Activated naive CD8-positive, alpha-beta T cell treated with anti-CD3 and anti-CD28 coated beads, Interleukin-2, amount 10 ng/mL, durations not matched to agents 7 days and 5 days (primary cell): ENCODE measurements at regions not wholly inside any gene's neighbourhood (a gene's known extent, or its start where the extent isn't known, plus 50 kb on each side); places are given as distances from the start of the nearest gene placed in this dataset.
"Not testable (repeated sequence)": the region's sequence is repeated elsewhere in the genome, so short reads cannot be mapped to it uniquely, and the experiment has no call there.

Experiments used
- ATAC-seq: fragments of 150-1000 bp; cut with Tn5 transposase; one replicate; pipeline ENCODE4 v1.10.0; 2021; ENCODE audit warnings: low read depth, moderate library complexity
- POLR2A ChIA-PET: fragments of 350-600 bp; sonication (Branson Sonifier 250); formaldehyde crosslinking; loops from one replicate; lab custom pipeline; 2021; ENCODE audit warnings: antibody characterized with exemption; lab: Charles Lee
- DNase-seq: peaks from one replicate; pipeline ENCODE4 v3.0.0; 2021
- H3K27ac Mint-ChIP-seq: one replicate; pipeline ENCODE4 v1.8.0; 2022; ENCODE audit warnings: mild to moderate bottlenecking, mixed read lengths
- H3K27me3 Mint-ChIP-seq: one replicate; pipeline ENCODE4 v1.8.0; 2022; ENCODE audit warnings: mild to moderate bottlenecking, moderate library complexity, mixed read lengths
- H3K36me3 Mint-ChIP-seq: one replicate; pipeline ENCODE4 v1.8.0; 2021; ENCODE audit warnings: mild to moderate bottlenecking, mixed read lengths
- H3K4me1 Mint-ChIP-seq: one replicate; pipeline ENCODE4 v1.8.0; 2021; ENCODE audit warnings: mixed read lengths
- H3K4me3 Mint-ChIP-seq: one replicate; pipeline ENCODE4 v1.8.0; 2022; ENCODE audit warnings: mild to moderate bottlenecking, moderate library complexity, mixed read lengths
- H3K9me3 Mint-ChIP-seq: one replicate; pipeline ENCODE4 v1.8.0; 2021; ENCODE audit warnings: mixed read lengths

DNA sequence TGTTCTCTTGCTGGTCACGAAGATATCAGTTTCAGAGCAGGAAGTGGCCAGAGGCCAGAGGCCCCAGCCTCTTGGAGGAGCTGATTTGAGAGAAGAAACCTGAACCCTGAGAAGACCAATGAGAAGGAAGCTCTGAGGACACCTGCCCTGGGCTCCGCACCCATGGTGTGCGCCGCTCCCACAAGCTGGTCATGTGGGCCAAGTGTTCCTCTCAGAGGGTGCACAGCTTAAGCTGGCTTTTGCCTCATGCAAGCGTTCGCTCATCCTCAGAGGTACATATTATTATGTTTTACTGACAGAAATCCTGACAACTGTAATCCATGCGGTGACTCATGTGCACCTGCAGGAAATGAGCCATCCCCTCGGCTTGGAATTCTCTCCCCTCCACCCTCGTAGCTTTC is 316.1 kb upstream of the MYT1L start:
- Mint-ChIP-seq H3K9me3 (peaks cover 8% of the 10 kb centered on the region), H3K4me1 (peaks cover 32% of the 10 kb centered on the region), H3K27me3 (no peaks in the 10 kb centered on the region), H3K27ac (peak overlapping the region; percentile 79), H3K4me3 (peak overlapping the region; percentile 72), H3K36me3 (peaks cover 3% of the 10 kb centered on the region)
- DNase-seq (peak; percentile 44), ATAC-seq (peak; percentile 61)
- POLR2A ChIA-PET: interaction anchor here (1.9 kb wide), 1 partner anchor 33 kb away, joined by 16 read pairs; no protein-coding TSS in a partner anchor

DNA sequence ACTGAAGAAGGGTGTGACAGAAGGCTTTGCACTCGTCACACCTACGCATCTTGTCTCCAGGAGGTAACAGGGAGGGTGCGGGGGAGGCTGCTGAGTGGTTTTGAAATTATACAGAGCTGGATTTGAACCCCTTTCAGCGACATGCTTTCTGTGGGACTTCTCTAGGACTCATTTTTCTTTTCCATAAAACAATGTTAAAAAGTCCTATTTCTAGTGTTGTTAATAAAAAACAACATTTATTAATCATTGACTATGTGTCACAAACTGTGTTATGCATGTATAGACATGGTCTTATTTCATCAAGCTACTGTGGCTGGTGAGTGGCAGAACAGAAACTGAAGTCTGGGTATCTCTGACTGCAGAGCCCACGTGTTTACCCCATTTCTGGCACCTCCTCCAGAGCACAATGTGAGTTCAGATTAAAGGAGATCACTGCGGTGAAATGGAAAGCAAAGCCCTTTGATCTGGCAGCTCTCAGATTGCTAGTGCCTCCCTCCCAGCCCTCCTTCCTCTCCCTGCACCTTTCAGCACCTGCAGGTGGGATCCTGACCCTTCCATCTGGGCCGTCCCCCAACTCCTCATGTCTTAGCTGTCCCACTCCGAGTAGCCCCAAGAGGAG is 315.5 kb upstream of the MYT1L start:
- ATAC-seq: peak; percentile 94
- peak overlapping the region; percentile 72 for H3K4me3 Mint-ChIP-seq
- peaks cover 8% of the 10 kb centered on the region for H3K9me3 Mint-ChIP-seq
- peaks cover 32% of the 10 kb centered on the region for H3K4me1 Mint-ChIP-seq
- POLR2A ChIA-PET: interaction anchor here (0.7 to 1.9 kb wide), 2 partner anchors 25 to 33 kb away, joined by 4 to 16 read pairs; no protein-coding TSS in a partner anchor
- H3K36me3 Mint-ChIP-seq: peaks cover 3% of the 10 kb centered on the region
- no peaks in the 10 kb centered on the region for H3K27me3 Mint-ChIP-seq
- peak overlapping the region; percentile 79 for H3K27ac Mint-ChIP-seq
- DNase-seq: peak; percentile 47

DNA sequence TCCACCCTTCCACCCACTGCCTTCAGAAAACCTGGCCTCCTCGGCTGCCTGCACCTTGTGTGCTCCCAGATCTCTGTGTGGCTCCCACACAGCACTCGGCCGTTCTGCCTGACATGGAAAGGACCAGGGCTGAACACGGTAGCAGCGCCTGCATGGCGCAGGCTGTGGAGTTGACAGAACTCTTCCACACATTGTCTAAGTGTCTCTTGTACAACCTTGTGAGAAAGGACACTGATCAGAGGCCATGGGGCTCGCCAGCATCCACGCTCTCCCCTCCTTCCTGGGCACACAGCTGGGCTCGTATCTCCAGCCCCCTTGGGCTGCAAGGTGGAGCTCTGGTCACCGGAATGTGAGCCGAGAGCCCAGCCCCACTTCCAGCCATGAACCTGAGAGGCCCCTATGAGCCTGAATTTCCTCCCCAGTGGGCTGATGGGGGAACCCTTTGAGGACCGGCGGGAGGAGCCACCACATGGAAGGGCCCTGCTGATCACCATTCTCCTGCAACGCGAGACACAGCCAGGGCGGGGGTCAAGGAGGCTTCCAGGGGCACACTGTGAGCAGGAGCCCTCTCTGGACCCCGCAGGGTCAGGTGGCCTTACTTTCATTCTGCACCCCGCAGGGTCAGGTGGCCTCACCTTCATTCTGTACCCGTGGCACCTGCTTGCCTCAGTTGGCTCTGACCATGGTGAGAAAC is 314.2 kb upstream of the MYT1L start:
- POLR2A ChIA-PET: interaction anchor here (0.7 to 1.5 kb wide), 2 partner anchors 24 to 32 kb away, joined by 3 to 4 read pairs; no protein-coding TSS in a partner anchor
- ATAC-seq (no peak), DNase-seq (no peak)
- H3K27me3 Mint-ChIP-seq: no peaks in the 10 kb centered on the region
- no peak overlapping the region for H3K4me3 Mint-ChIP-seq
- H3K9me3 Mint-ChIP-seq: peaks cover 8% of the 10 kb centered on the region
- H3K27ac Mint-ChIP-seq: no peak overlapping the region
- H3K36me3 Mint-ChIP-seq: peaks cover 3% of the 10 kb centered on the region
- H3K4me1 Mint-ChIP-seq: peaks cover 30% of the 10 kb centered on the region

DNA sequence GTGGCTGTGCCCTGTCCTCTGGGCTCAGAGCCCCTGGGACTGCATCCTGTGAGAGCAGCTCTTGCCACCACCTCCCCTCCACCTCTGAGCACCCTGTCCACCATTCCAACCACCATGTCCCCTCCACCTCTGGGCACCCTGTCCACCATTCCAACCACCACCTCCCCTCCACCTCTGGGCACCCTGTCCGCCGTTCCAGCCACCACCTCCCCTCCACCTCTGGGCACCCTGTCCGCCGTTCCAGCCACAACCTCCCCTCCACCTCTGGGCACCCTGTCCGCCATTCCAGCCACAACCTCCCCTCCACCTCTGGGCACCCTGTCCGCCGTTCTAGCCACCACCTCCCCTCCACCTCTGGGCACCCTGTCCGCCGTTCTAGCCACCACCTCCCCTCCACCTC is 313.7 kb upstream of the MYT1L start:
- H3K4me1 Mint-ChIP-seq: peaks cover 30% of the 10 kb centered on the region
- not testable (repeated sequence) for H3K27ac Mint-ChIP-seq, ATAC-seq, H3K4me3 Mint-ChIP-seq, H3K9me3 Mint-ChIP-seq, H3K27me3 Mint-ChIP-seq, H3K36me3 Mint-ChIP-seq, DNase-seq
- POLR2A ChIA-PET: interaction anchor here (1.5 kb wide), 1 partner anchor 31 kb away, joined by 3 read pairs; no protein-coding TSS in a partner anchor

DNA sequence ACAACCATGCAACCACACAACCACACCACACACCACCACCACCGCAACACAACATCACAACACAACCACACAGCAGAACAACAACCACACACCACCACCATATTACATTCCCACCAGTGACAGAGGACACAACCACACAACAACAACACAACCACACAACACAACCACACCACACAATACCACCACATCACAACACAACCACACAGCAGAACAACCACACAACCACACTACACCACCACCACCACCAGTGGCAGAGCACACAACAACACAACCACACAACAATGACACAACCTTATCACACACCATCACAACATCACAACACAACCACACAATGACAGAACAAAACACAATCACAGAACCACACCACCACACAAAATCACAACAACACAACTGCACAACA is 313.0 kb upstream of the MYT1L start:
- peaks cover 3% of the 10 kb centered on the region for H3K36me3 Mint-ChIP-seq
- DNase-seq (no peak), ATAC-seq (no peak)
- POLR2A ChIA-PET: no interaction called here
- peak overlapping the region; percentile 59 for H3K27ac Mint-ChIP-seq
- no peaks in the 10 kb centered on the region for H3K27me3 Mint-ChIP-seq
- no peak overlapping the region for H3K4me3 Mint-ChIP-seq
- H3K9me3 Mint-ChIP-seq: peaks cover 8% of the 10 kb centered on the region
- H3K4me1 Mint-ChIP-seq: peaks cover 30% of the 10 kb centered on the region

DNA sequence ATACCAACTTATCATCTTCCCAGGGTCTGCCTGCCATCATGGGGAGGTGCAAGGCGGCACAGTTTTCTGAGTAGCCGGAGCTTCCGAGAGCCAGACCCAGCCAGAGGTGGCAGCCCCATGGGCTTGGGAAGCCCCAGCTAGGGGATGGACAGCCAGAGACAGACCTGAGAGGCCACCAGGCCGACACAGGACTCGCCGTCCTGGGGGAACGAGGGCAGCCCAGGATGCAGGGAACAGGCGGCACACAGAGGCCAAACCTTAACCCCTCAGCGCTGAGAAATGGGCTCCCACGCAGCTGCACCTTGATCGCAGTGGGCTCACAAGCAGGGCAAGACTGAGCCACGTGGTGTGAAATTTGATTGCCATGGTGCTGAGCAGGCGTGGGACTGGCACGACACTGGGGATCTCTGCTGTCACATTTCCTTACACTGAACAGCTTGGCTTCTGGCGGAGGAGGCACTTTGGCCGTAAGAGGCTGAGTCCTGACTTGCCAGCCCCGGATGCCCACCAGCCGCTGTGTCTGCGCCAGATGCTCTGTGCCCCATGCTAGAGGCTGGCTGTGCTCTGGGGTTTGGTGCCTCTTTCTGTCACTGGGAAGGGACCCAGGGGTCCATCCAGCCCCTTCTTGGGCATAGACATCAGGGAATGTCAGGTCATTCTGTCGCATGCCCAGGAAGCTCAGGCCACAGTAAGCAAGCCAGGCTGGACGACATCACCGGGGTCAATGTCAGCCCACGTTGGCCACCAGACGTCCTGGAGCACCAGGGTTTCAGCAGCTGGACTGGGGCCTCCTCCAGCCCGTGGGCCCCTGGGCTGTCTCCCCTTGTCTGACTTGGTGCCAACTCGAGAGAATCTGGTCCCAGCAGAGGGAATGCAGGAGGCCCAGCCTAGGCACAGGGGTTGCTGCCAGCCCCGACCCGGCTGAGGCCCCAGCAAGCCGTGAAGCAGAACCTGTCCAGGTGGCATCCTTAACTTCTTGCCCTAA is 312.1 kb upstream of the MYT1L start:
- H3K27me3 Mint-ChIP-seq: no peaks in the 10 kb centered on the region
- DNase-seq (no peak), ATAC-seq (no peak)
- no peak overlapping the region for H3K27ac Mint-ChIP-seq
- H3K4me3 Mint-ChIP-seq: no peak overlapping the region
- H3K36me3 Mint-ChIP-seq: peaks cover 3% of the 10 kb centered on the region
- peaks cover 8% of the 10 kb centered on the region for H3K9me3 Mint-ChIP-seq
- H3K4me1 Mint-ChIP-seq: peaks cover 30% of the 10 kb centered on the region
- POLR2A ChIA-PET: no interaction called here

DNA sequence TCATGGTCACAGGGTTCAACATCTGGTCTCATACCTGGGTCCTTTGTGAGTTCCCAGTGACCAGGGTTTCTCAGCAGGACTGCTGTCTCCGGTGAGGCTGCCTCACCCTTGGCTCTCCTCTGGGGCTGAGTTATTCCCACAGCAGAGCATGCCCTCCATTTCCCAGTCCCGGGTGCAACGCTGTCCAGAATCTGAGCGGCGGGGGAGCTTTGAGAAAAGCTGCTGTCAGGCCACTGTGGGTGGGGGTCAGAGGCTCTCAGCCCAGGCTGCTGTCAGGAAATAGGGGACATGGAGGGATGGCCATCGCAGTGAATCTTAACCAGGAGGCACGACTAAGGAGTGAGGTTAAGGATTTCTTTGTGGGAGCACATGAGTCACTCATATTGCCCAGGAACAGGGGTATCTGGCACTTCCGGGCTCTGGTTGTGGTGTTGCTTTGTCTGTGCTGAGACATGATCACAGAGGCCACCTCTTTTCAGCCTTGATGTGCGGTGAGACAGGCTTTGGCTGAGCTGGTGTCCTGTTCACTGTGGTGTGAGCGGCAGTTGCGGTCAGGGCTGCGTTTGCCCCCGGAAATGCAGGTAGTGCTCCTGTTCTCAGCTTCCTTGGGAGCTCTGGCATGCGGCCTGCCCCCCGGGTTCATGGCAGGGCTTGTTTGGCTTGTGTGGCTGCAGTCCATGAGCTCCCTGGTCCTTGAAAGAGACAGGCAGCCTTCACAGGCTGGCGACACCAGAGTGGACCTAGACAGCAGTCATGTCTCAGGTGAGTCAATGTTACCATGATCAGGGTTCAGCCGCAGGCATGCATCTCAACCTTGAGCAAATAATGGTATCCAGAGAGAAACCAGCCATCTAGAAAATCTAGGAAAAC is 310.7 kb upstream of the MYT1L start:
- H3K36me3 Mint-ChIP-seq: peaks cover 1% of the 10 kb centered on the region
- DNase-seq (no peak), ATAC-seq (no peak)
- H3K4me1 Mint-ChIP-seq: peaks cover 16% of the 10 kb centered on the region
- peaks cover 6% of the 10 kb centered on the region for H3K9me3 Mint-ChIP-seq
- H3K27ac Mint-ChIP-seq: no peak overlapping the region
- no peak overlapping the region for H3K4me3 Mint-ChIP-seq
- POLR2A ChIA-PET: no interaction called here
- H3K27me3 Mint-ChIP-seq: no peaks in the 10 kb centered on the region

DNA sequence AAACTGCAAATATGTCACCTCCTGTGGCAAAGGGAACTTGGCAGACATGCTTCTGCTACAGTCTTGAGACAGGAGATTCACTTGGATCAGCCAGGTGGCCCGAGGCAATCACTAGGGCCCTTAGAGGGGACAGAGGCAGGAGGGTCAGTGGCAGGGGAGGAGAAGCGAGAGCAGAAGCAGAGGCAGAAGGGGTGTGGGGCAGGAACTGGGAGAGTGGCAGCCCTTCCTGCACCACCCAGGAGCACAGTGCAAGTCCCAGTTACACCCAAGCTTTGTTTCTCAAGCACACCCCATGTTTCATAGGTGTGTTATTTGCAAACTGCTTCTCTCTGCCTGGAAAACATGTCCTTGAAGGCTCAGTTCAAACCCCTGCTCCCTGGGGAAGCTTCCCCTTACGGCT is 309.7 kb upstream of the MYT1L start:
- Mint-ChIP-seq H3K27me3 (no peaks in the 10 kb centered on the region), H3K27ac (no peak overlapping the region), H3K36me3 (peaks cover 1% of the 10 kb centered on the region), H3K4me3 (no peak overlapping the region), H3K9me3 (peaks cover 6% of the 10 kb centered on the region), H3K4me1 (peaks cover 7% of the 10 kb centered on the region)
- POLR2A ChIA-PET: no interaction called here
- ATAC-seq (no peak), DNase-seq (no peak)

DNA sequence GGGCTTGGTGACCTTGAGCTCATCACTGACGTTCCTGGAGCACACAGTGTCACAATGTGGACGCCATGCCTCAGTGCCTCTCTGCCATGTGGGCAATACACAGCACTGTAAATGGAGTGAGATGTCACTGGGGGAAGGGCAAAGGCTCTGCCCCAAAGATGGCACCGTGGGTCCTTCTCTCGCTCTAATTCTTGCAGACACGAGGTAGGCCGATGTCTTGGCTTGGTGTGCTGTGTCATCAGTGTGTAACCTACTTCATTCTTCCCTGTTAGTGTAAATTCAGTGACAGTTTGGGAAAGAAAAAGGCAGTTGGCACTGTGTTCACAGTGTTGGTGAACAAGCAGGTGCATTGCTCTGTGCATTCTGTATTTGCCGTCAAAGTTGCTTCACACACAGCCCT is 309.3 kb upstream of the MYT1L start:
- H3K27me3 Mint-ChIP-seq: no peaks in the 10 kb centered on the region
- DNase-seq (no peak), ATAC-seq (no peak)
- peaks cover 1% of the 10 kb centered on the region for H3K36me3 Mint-ChIP-seq
- no peak overlapping the region for H3K4me3 Mint-ChIP-seq
- no peak overlapping the region for H3K27ac Mint-ChIP-seq
- H3K4me1 Mint-ChIP-seq: peaks cover 7% of the 10 kb centered on the region
- POLR2A ChIA-PET: no interaction called here
- peaks cover 6% of the 10 kb centered on the region for H3K9me3 Mint-ChIP-seq

DNA sequence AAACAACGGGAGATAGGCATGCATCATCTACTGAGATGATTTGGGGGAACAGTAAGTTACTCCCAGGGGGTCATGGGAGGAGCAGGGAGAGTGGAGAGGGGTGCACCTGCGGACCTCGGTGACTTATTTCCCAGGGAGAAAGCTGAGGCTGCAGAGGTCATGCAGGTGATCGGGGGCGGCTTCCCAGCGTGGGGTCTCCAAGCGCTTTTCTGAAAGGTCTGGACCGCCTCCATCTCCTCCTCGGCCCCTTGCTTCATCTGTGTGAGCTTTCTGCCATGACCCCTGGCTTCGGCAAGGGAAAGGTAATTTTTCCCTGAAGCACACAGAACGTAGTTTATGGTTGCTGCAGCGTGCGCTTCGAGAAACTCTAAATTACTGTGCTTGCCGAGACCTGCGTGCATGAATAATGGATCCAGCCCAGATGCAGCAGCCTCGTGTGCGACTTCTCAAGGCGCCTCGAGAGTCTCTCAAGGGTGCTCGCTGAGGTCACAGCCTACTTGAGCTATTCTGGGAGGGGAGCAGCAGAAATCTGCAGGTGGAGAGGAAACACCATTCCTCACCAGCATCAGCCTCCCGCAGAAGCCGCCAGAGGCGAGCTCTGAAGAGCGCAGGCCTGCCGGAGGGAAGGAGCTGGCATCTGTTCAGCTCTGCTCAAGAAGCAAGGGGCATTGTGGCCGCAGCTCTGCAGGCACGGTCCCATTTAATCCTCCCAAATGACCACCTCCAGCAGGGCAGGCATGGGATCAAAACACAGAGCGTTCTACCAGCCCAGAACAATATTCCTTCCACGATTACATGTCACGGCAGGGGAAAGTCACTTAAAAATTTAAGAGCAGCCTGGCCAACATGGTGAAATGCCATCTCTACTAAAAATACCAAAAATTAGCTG is 308.4 kb upstream of the MYT1L start:
- DNase-seq: no peak
- peaks cover 6% of the 10 kb centered on the region for H3K9me3 Mint-ChIP-seq
- POLR2A ChIA-PET: interaction anchor here (0.6 kb wide), 1 partner anchor 905 kb away, joined by 3 read pairs; no protein-coding TSS in a partner anchor
- H3K27me3 Mint-ChIP-seq: no peaks in the 10 kb centered on the region
- no peak overlapping the region for H3K27ac Mint-ChIP-seq
- H3K36me3 Mint-ChIP-seq: peaks cover 1% of the 10 kb centered on the region
- peaks cover 7% of the 10 kb centered on the region for H3K4me1 Mint-ChIP-seq
- no peak for ATAC-seq
- no peak overlapping the region for H3K4me3 Mint-ChIP-seq

DNA sequence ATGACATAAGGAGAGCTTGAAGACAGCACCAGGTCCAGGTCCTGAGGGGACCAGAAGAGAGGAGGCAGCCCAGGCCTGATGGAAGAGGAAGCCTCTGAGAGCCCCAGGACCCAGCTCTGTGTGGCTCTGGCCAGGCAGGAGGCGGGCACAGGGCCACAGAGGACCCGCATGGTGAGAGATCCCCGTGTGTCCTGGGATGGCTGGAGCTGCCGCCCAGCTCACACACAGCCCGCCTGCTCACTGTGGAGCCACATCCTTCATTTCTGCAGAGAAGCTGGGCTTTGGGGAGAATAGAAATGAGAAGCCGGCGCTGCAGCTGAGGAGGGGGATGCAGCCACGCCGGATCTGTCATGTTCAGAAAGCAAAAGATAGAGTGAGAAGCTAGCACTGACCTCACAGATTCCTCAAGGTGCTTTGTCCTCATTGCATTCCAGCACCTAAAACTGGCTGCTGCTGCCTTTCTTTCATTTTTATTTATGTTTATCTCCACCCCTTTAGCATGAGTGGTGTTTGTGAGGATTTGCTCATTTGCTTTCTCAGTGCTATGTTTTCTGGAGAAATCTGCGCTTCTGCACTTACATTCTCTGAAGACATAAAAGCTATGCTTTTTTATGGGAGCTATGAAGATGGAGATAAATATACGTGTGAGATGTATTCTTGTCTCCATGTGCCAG is 307.6 kb upstream of the MYT1L start:
- Mint-ChIP-seq H3K4me3 (no peak overlapping the region), H3K4me1 (peaks cover under 1% of the 10 kb centered on the region), H3K9me3 (no peaks in the 10 kb centered on the region), H3K27ac (no peak overlapping the region), H3K27me3 (no peaks in the 10 kb centered on the region), H3K36me3 (no peaks in the 10 kb centered on the region)
- DNase-seq: no peak
- POLR2A ChIA-PET: interaction anchor here (0.6 kb wide), 1 partner anchor 906 kb away, joined by 3 read pairs; no protein-coding TSS in a partner anchor
- no peak for ATAC-seq
